HL-60 (cell line): ENCODE measurements at regions not wholly inside any gene's neighbourhood (a gene's known extent, or its start where the extent isn't known, plus 50 kb on each side); places are given as distances from the start of the nearest gene placed in this dataset.

Source experiments
- DNase-seq, 2 experiments: peaks; one replicate each; pipeline ENCODE4 v3.0.0-alpha.2; 2010 to 2020; ENCODE audit warnings: low read depth in 1 of 2, low spot score in 1 of 2
- H3K27ac ChIP-seq: fragments of 250-450 bp; sonication (Bioruptor Pico); replicated peaks from 2 replicates; pipeline ENCODE4 v1.5.1; 2020; ENCODE audit warnings: mild to moderate bottlenecking, moderate library complexity
- H3K27me3 ChIP-seq: fragments of 250-450 bp; sonication (Bioruptor Pico); 2 replicates; pipeline ENCODE4 v1.5.1; 2021; ENCODE audit warnings: mild to moderate bottlenecking, moderate library complexity; ENCODE audit not compliant: insufficient read depth, poor library complexity, severe bottlenecking
- H3K4me3 ChIP-seq: replicated peaks from 2 replicates; pipeline ENCODE4 v1.5.1; 2011; ENCODE audit warnings: mild to moderate bottlenecking, control low read depth, low read length; ENCODE audit not compliant: insufficient read depth
- GABPA ChIP-seq: IDR thresholded peaks from 2 replicates; pipeline ENCODE4 v1.6.1; 2012; ENCODE audit warnings: low read depth
- POLR2AphosphoS5 ChIP-seq: IDR thresholded peaks from 2 replicates; pipeline ENCODE4 v1.6.1; 2012; ENCODE audit warnings: low read depth
- SPI1 ChIP-seq: IDR thresholded peaks from 2 replicates; pipeline ENCODE4 v1.6.1; 2012; ENCODE audit warnings: low read depth, mild to moderate bottlenecking, borderline replicate concordance
- TF ChIP-seq, protein P1 (sequence below): IDR thresholded peaks from one replicate; pipeline ENCODE4 v1.5.1; 2011; ENCODE audit warnings: low read length, control low read depth, inconsistent platforms; ENCODE audit not compliant: insufficient read depth
- TF ChIP-seq, protein P2 (sequence below): IDR thresholded peaks from 2 replicates; pipeline ENCODE4 v1.6.1; 2012; ENCODE audit warnings: low read depth; ENCODE audit not compliant: insufficient replicate concordance

GRCh38 chr7:155365146-155365874 is 67.6 kb downstream of the INSIG1 start:
- Histone ChIP-seq H3K4me3 (no peak overlapping the region), H3K27ac (no peak overlapping the region), H3K27me3 (no peaks in the 10 kb centered on the region)
- no peak for DNase-seq
- TF ChIP-seq, protein P1, sequence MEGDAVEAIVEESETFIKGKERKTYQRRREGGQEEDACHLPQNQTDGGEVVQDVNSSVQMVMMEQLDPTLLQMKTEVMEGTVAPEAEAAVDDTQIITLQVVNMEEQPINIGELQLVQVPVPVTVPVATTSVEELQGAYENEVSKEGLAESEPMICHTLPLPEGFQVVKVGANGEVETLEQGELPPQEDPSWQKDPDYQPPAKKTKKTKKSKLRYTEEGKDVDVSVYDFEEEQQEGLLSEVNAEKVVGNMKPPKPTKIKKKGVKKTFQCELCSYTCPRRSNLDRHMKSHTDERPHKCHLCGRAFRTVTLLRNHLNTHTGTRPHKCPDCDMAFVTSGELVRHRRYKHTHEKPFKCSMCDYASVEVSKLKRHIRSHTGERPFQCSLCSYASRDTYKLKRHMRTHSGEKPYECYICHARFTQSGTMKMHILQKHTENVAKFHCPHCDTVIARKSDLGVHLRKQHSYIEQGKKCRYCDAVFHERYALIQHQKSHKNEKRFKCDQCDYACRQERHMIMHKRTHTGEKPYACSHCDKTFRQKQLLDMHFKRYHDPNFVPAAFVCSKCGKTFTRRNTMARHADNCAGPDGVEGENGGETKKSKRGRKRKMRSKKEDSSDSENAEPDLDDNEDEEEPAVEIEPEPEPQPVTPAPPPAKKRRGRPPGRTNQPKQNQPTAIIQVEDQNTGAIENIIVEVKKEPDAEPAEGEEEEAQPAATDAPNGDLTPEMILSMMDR, result no peak
- TF ChIP-seq POLR2AphosphoS5, result no peak
- TF ChIP-seq, protein P2, sequence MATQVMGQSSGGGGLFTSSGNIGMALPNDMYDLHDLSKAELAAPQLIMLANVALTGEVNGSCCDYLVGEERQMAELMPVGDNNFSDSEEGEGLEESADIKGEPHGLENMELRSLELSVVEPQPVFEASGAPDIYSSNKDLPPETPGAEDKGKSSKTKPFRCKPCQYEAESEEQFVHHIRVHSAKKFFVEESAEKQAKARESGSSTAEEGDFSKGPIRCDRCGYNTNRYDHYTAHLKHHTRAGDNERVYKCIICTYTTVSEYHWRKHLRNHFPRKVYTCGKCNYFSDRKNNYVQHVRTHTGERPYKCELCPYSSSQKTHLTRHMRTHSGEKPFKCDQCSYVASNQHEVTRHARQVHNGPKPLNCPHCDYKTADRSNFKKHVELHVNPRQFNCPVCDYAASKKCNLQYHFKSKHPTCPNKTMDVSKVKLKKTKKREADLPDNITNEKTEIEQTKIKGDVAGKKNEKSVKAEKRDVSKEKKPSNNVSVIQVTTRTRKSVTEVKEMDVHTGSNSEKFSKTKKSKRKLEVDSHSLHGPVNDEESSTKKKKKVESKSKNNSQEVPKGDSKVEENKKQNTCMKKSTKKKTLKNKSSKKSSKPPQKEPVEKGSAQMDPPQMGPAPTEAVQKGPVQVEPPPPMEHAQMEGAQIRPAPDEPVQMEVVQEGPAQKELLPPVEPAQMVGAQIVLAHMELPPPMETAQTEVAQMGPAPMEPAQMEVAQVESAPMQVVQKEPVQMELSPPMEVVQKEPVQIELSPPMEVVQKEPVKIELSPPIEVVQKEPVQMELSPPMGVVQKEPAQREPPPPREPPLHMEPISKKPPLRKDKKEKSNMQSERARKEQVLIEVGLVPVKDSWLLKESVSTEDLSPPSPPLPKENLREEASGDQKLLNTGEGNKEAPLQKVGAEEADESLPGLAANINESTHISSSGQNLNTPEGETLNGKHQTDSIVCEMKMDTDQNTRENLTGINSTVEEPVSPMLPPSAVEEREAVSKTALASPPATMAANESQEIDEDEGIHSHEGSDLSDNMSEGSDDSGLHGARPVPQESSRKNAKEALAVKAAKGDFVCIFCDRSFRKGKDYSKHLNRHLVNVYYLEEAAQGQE, result no peak

DNA sequence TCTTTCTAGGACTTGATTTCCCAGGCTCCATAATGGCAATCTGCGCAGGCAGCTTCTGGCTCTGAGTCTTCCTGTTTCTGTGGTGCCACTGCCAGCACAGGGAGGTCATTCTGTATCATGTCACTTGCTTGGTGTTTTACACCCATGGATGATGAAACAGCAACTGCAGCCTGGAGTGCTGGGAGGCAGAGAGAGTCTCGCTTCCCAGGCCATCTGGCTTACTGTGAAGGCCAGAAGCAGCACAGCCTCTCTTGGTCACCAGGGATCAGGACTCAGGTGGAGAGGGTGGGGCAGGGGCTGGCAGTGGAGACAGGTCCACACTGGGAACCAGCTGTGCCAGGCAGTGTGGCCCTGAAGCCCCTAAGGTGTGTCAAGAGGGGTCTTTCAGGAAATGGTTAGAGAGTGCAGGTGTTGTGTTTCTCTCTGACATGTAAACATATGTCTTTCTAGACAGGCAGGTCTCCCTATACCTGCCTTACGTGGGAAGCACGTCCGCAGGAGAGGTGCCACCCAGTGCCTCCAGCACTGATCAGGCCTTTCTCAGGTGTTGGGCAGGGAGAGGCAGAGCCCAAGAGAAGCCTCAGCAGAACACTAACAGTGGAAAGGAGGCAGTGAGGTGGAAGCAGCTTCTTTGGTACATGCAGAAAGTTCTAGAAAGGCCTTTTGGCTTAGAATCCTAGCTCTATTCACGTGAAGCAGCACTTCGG is 71.4 kb downstream of the INSIG1 start:
- H3K27ac ChIP-seq, result peak overlapping the region; percentile 41; the same call in 1 of the 2 replicates
- H3K4me3 ChIP-seq, result no peak overlapping the region
- H3K27me3 ChIP-seq, result peaks cover 16% of the 10 kb centered on the region
- TF ChIP-seq SPI1 (peak; percentile 22; the same call in 1 of the 2 replicates), GABPA (no peak)
- peak in 1 of 2 experiments; percentile 68 for DNase-seq

DNA sequence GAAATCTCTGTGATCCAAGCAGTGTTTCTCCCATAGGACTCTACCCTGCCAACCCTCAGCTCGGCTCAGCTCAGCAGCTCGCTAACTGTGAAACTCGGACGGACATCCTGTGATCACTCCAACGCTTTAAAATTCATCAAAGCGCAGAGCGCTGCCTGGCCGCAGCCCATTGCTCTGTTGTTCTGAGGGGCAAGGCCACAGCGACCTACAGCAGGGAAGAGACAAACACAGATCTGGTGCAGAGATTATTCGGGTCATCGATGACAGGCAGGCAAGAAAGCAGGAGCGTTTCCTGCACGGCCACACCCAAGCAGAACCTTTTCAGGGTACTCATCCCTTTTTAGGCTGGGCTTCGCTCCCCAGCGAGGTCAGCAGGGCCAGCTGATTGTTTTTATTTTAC is 72.1 kb downstream of the INSIG1 start:
- H3K27ac ChIP-seq, result no peak overlapping the region
- peaks cover 22% of the 10 kb centered on the region for H3K27me3 ChIP-seq
- H3K4me3 ChIP-seq, result no peak overlapping the region
- no peak for DNase-seq
- TF ChIP-seq POLR2AphosphoS5 (no peak), GABPA (no peak), SPI1 (no peak)
- TF ChIP-seq, protein P2, result no peak
- TF ChIP-seq, protein P1, result no peak

- H3K27ac ChIP-seq, result no peak overlapping the region
- H3K27me3 ChIP-seq, result peaks cover 38% of the 10 kb centered on the region
- no peak for DNase-seq
Measured at GRCh38 chr7:155371331-155371883, 73.7 kb downstream of the INSIG1 start.

More at GRCh38 chr7:155371331-155371883, 73.7 kb downstream of the INSIG1 start:
- TF ChIP-seq, protein P2, result no peak
- TF ChIP-seq SPI1 (no peak), POLR2AphosphoS5 (no peak), GABPA (no peak)
- TF ChIP-seq, protein P1, result no peak
- no peak overlapping the region for H3K4me3 ChIP-seq
